Astrocyte of the cerebellum (primary cell): ENCODE measurements at regions not wholly inside any gene's neighbourhood (a gene's known extent, or its start where the extent isn't known, plus 50 kb on each side); places are given as distances from the start of the nearest gene placed in this dataset.

Source experiments
- DNase-seq: peaks from one replicate; pipeline ENCODE4 v3.0.0-alpha.2; 2011; ENCODE audit warnings: low read depth
- H3K4me3 ChIP-seq: 2 replicates; pipeline ENCODE4 v1.5.1; 2011; ENCODE audit warnings: mild to moderate bottlenecking, low read depth, low read length, moderate library complexity
- CTCF ChIP-seq: IDR thresholded peaks from 2 replicates; pipeline ENCODE4 v1.5.1; 2012; ENCODE audit warnings: low read length, low read depth, moderate library complexity, mild to moderate bottlenecking; ENCODE audit errors: missing control alignments
- in situ Hi-C: cut with HindIII; loops from 2 replicates; pipeline ENCODE4 v1.10.0; 2017; ENCODE audit warnings: low sequenced_read_pairs

GRCh38 chr4:86441175-86441936 lies 81.5 kb upstream of the MAPK10 start:
- TF ChIP-seq CTCF: no peak
- no peak for DNase-seq
- H3K4me3 ChIP-seq: no peak overlapping the region
- in situ Hi-C loops: no loop called here

DNA sequence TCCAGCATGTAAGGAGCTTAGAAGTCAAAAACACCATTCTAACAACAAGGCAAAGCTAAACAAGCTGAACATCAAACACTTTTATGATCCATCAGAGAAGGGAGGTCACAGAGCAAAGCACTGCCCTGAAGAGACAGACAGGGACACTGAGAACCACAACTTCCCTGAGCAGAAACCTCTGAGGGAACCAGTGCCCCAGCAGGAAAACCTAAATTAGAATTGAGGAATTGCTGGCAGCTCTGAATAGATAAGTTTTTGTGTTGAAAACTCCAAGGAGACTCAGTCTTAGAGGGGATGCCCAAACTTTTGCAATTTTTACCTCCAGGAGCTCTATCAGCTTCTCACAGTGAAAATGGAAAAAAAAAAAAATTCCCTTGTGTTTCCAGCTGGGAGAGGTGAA lies 83.0 kb upstream of the MAPK10 start:
- no peak for TF ChIP-seq CTCF
- DNase-seq: no peak
- no peak overlapping the region for H3K4me3 ChIP-seq
- in situ Hi-C loops: no loop called here

GRCh38 chr4:86443495-86443894 lies 83.6 kb upstream of the MAPK10 start:
- in situ Hi-C loops: no loop called here
- H3K4me3 ChIP-seq: no peak overlapping the region
- no peak for DNase-seq
- no peak for TF ChIP-seq CTCF

DNA sequence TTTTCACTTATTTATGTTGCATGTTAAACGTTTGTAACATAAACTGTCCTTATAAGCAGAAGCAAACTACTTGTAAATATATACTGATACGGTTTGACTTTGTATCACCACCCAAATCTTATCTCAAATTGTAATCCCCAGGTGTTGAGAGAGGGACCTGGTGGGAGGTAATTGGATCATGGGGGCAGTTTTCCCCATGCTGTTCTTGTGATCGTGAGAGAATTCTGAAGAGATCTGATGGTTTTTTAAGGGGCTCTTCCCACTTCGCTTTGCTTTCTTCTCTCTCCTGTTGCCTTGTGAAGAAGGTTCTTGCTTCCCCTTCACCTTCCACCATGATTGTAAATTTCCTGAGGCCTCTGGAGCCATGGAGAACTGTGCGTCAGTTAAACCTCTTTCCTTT lies 87.1 kb upstream of the MAPK10 start:
- in situ Hi-C loops: no loop called here
- no peak for TF ChIP-seq CTCF

GRCh38 chr4:86448871-86449270 lies 89.0 kb upstream of the MAPK10 start:
- in situ Hi-C loops: no loop called here
- DNase-seq: no peak

More for the DNA sequence above, 87.1 kb upstream of the MAPK10 start:
- no peak overlapping the region for H3K4me3 ChIP-seq
- DNase-seq: no peak

More at GRCh38 chr4:86448871-86449270, 89.0 kb upstream of the MAPK10 start:
- no peak overlapping the region for H3K4me3 ChIP-seq
- no peak for TF ChIP-seq CTCF
